Stimulated activated CD8-positive, alpha-beta memory T cell treated with anti-CD3 and anti-CD28 coated beads, Interleukin-15, amount 100 ng/mL, for 48 hours (primary cell): ENCODE measurements at regions not wholly inside any gene's neighbourhood (a gene's known extent, or its start where the extent isn't known, plus 50 kb on each side); places are given as distances from the start of the nearest gene placed in this dataset.
"Not testable (repeated sequence)": the region's sequence is repeated elsewhere in the genome, so short reads cannot be mapped to it uniquely, and the experiment has no call there.

Source experiments
- DNase-seq, 2 donors: peaks; one replicate each; pipeline ENCODE4 v3.0.0-alpha.2; 2020; ENCODE audit warnings: low read depth in 2 of 2

- DNase-seq, result not testable (repeated sequence)
Measured at GRCh38 chr9:41623666-41624065, 434.5 kb upstream of the ZNG1F start.

- not testable (repeated sequence) for DNase-seq
Measured at GRCh38 chr9:41619254-41619653, 430.1 kb upstream of the ZNG1F start.

GRCh38 chr9:41606961-41607547 lies 417.9 kb upstream of the ZNG1F start:
- not testable (repeated sequence) for DNase-seq

- DNase-seq, result not testable (repeated sequence)
Measured at GRCh38 chr9:41565572-41565971, 376.5 kb upstream of the ZNG1F start.
